CD4-positive, alpha-beta T cell (primary cell): ENCODE measurements at regions not wholly inside any gene's neighbourhood (a gene's known extent, or its start where the extent isn't known, plus 50 kb on each side); places are given as distances from the start of the nearest gene placed in this dataset.

ENCODE experiments used
- ATAC-seq: fragments of 200-7000 bp; cut with Tn5 transposase; one replicate; pipeline ENCODE4 v1.10.0; 2022; ENCODE audit warnings: mild to moderate bottlenecking; ENCODE audit not compliant: poor library complexity
- CTCF ChIA-PET: fragments of 350-600 bp; sonication (Branson Sonifier 250); formaldehyde crosslinking; loops from one replicate; lab custom pipeline; 2021; ENCODE audit warnings: antibody characterized with exemption, inconsistent platforms; lab: Charles Lee
- POLR2A ChIA-PET: fragments of 350-600 bp; sonication (Branson Sonifier 250); formaldehyde crosslinking; loops from one replicate; lab custom pipeline; 2021; ENCODE audit warnings: antibody characterized with exemption, inconsistent platforms; lab: Charles Lee
- DNase-seq, 14 experiments: peaks; one replicate each; pipeline ENCODE4 v3.0.0-alpha.2; 2013 to 2020; ENCODE audit warnings: mixed read lengths in 2 of 14
- H3K27ac ChIP-seq, 2 donors: one replicate each; pipeline versions ENCODE4 v1.5.1 to v1.7.0; 2013; ENCODE audit warnings: low read length in 2 of 2, low read depth in 1 of 2, mild to moderate bottlenecking in 1 of 2
- H3K27me3 ChIP-seq, 2 experiments: 1 replicate in 1 of 2; 2 replicates in 1 of 2; pipeline versions ENCODE4 v1.6.1 to v1.7.0; 2013; ENCODE audit warnings: low read length in 2 of 2, control low read depth in 1 of 2, mild to moderate bottlenecking in 1 of 2, moderate library complexity in 1 of 2; ENCODE audit not compliant: insufficient read depth in 2 of 2, control insufficient read depth in 1 of 2
- H3K36me3 ChIP-seq: one replicate; pipeline ENCODE4 v1.6.1; 2013; ENCODE audit warnings: low read length, control low read depth; ENCODE audit not compliant: insufficient read depth
- H3K4me1 ChIP-seq: one replicate; pipeline ENCODE4 v1.6.1; 2013; ENCODE audit warnings: low read length, control low read depth; ENCODE audit not compliant: insufficient read depth
- H3K4me3 ChIP-seq: one replicate; pipeline ENCODE4 v1.5.1; 2013; ENCODE audit warnings: mild to moderate bottlenecking, low read length, moderate library complexity
- H3K9me3 ChIP-seq, 2 experiments: 1 replicate in 1 of 2; 2 replicates in 1 of 2; pipeline versions ENCODE4 v1.6.1 to v1.7.0; 2013; ENCODE audit warnings: low read length in 2 of 2, mild to moderate bottlenecking in 2 of 2, control low read depth in 1 of 2, moderate library complexity in 1 of 2; ENCODE audit not compliant: control insufficient read depth in 1 of 2, insufficient read depth in 1 of 2
- H3K27ac Mint-ChIP-seq: one replicate; pipeline ENCODE4 v1.8.0; 2020; ENCODE audit warnings: mixed read lengths
- H3K27me3 Mint-ChIP-seq: one replicate; pipeline ENCODE4 v1.8.0; 2021; ENCODE audit warnings: mixed read lengths
- H3K36me3 Mint-ChIP-seq: one replicate; pipeline ENCODE4 v1.8.0; 2021; ENCODE audit warnings: low read depth, mixed read lengths
- H3K4me1 Mint-ChIP-seq: one replicate; pipeline ENCODE4 v1.8.0; 2021; ENCODE audit warnings: low read depth, mixed read lengths
- H3K4me3 Mint-ChIP-seq: one replicate; pipeline ENCODE4 v1.8.0; 2020; ENCODE audit warnings: mild to moderate bottlenecking, mixed read lengths
- H3K9me3 Mint-ChIP-seq: one replicate; pipeline ENCODE4 v1.8.0; 2020; ENCODE audit warnings: mixed read lengths
- intact Hi-C, 2 experiments: fragments of 100-400 bp; cut with DNase I in 1 of 2; cut with micrococcal nuclease in 1 of 2; formaldehyde crosslinking; loops; one replicate each; pipeline versions ENCODE4 v1.15.1 to v1.9.0; 2023 to 2025; cut with DNase I, micrococcal nuclease
- TF ChIP-seq, protein P1 (sequence below): fragments of 200-600 bp; IDR thresholded peaks from one replicate; pipeline ENCODE4 v1.8.0; 2022; ENCODE audit warnings: antibody characterized with exemption, mild to moderate bottlenecking

DNA sequence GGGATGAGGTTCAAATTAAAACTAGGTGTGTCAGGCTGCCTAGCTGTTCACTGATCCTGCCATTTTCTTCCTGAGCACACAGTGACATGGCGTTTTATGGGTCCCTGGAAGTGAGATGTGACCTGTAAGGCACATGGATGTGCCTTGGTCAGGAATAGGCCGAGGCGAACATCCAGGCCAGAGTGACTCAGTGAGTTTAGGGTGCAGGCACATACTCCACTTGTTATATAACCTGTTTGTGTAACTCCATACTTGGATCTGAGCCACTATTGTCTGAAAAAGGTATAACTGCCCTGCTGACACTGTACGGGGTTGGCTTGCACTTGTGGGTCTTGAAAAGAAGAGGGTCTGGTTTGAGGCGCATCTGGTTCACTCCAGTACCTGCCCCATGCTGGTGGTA lies 150.1 kb upstream of the ADAMTS16 start:
- ChIA-PET POLR2A (no interaction called here), CTCF (no interaction called here)
- no peaks in the 10 kb centered on the region for H3K4me1 Mint-ChIP-seq
- H3K36me3 Mint-ChIP-seq, result no peaks in the 10 kb centered on the region
- no peaks in the 10 kb centered on the region for H3K27me3 ChIP-seq
- H3K4me3 Mint-ChIP-seq, result no peak overlapping the region
- no peak overlapping the region for H3K27ac ChIP-seq
- H3K4me3 ChIP-seq, result no peak overlapping the region
- H3K36me3 ChIP-seq, result no peaks in the 10 kb centered on the region
- H3K27ac Mint-ChIP-seq, result no peak overlapping the region
- no peaks in the 10 kb centered on the region for H3K9me3 ChIP-seq
- H3K9me3 Mint-ChIP-seq, result no peaks in the 10 kb centered on the region
- TF ChIP-seq, protein P1, sequence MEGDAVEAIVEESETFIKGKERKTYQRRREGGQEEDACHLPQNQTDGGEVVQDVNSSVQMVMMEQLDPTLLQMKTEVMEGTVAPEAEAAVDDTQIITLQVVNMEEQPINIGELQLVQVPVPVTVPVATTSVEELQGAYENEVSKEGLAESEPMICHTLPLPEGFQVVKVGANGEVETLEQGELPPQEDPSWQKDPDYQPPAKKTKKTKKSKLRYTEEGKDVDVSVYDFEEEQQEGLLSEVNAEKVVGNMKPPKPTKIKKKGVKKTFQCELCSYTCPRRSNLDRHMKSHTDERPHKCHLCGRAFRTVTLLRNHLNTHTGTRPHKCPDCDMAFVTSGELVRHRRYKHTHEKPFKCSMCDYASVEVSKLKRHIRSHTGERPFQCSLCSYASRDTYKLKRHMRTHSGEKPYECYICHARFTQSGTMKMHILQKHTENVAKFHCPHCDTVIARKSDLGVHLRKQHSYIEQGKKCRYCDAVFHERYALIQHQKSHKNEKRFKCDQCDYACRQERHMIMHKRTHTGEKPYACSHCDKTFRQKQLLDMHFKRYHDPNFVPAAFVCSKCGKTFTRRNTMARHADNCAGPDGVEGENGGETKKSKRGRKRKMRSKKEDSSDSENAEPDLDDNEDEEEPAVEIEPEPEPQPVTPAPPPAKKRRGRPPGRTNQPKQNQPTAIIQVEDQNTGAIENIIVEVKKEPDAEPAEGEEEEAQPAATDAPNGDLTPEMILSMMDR, result no peak
- no peaks in the 10 kb centered on the region for H3K27me3 Mint-ChIP-seq
- ATAC-seq (no peak), DNase-seq (no peak)
- intact Hi-C loops, result no loop called here
- H3K4me1 ChIP-seq, result no peaks in the 10 kb centered on the region

DNA sequence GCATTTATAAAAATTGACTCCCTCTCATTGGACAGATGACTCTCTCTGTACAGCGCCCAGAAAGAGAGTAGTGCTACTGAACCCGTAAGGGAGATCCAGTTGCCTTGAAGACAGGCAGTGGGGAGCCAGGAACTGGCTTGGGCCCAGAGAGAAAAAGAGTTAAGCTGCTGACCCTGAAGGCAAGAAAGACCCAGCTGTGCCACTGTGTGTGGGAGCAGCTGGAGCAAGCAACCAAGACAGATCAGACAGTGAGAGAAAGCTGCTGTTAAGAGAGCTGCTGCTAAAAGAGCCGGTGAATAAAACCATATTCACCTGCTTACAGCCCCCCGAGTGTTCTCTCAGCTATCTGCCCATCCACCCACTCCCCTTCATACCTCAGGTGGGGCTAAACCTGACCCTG lies 149.7 kb upstream of the ADAMTS16 start:
- no peaks in the 10 kb centered on the region for H3K9me3 Mint-ChIP-seq
- ATAC-seq, result no peak
- no peaks in the 10 kb centered on the region for H3K4me1 Mint-ChIP-seq

DNA sequence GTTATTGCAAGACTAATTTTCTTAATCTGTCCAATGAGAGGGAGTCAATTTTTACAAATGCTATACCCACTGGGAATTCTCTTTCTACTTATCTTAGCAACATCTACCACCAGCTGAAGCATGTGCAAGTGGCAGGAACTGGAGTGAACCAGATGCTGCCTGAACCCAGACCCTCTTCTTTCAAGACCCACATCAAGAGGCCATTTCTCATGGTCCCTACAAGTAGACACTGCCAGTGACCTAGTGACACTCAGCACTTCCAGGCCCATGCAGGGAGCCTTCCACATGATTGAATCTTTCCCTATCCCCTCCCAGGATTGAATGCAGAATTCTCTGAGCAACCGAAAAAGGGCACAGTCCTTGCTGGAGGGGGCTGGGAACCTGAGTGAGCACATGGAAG lies 148.2 kb upstream of the ADAMTS16 start:
- H3K27ac Mint-ChIP-seq, result no peak overlapping the region
- H3K4me1 ChIP-seq, result no peaks in the 10 kb centered on the region
- H3K4me1 Mint-ChIP-seq, result no peaks in the 10 kb centered on the region
- H3K9me3 Mint-ChIP-seq, result no peaks in the 10 kb centered on the region
- TF ChIP-seq, protein P1, result no peak
- no peaks in the 10 kb centered on the region for H3K27me3 ChIP-seq
- H3K36me3 ChIP-seq, result no peaks in the 10 kb centered on the region
- no peak overlapping the region for H3K27ac ChIP-seq
- H3K4me3 ChIP-seq, result no peak overlapping the region
- CTCF ChIA-PET, result no interaction called here
- intact Hi-C loops, result no loop called here
- H3K27me3 Mint-ChIP-seq, result no peaks in the 10 kb centered on the region
- H3K9me3 ChIP-seq, result no peaks in the 10 kb centered on the region
- POLR2A ChIA-PET, result no interaction called here
- H3K4me3 Mint-ChIP-seq, result no peak overlapping the region
- ATAC-seq, result no peak
- no peaks in the 10 kb centered on the region for H3K36me3 Mint-ChIP-seq
- DNase-seq, result no peak

More for the DNA sequence above, 149.7 kb upstream of the ADAMTS16 start:
- Mint-ChIP-seq H3K36me3 (no peaks in the 10 kb centered on the region), H3K27ac (no peak overlapping the region), H3K4me3 (no peak overlapping the region), H3K27me3 (no peaks in the 10 kb centered on the region)
- Histone ChIP-seq H3K27me3 (no peaks in the 10 kb centered on the region), H3K9me3 (no peaks in the 10 kb centered on the region), H3K4me1 (no peaks in the 10 kb centered on the region), H3K4me3 (no peak overlapping the region), H3K36me3 (no peaks in the 10 kb centered on the region), H3K27ac (no peak overlapping the region)
- no peak for DNase-seq
- CTCF ChIA-PET, result no interaction called here
- POLR2A ChIA-PET, result no interaction called here
- TF ChIP-seq, protein P1, result no peak
- intact Hi-C loops, result no loop called here
